GM23248 (cell line): ENCODE measurements at regions not wholly inside any gene's neighbourhood (a gene's known extent, or its start where the extent isn't known, plus 50 kb on each side); places are given as distances from the start of the nearest gene placed in this dataset.

Experiments used
- EZH2 ChIP-seq: fragments of 200-600 bp; sonication (generic); IDR thresholded peaks from 2 replicates; pipeline ENCODE4 v1.6.1; 2018; ENCODE audit warnings: antibody characterized with exemption, mild to moderate bottlenecking; ENCODE audit not compliant: insufficient read depth, poor library complexity, severe bottlenecking
- EZH2phosphoT487 ChIP-seq: fragments of 200-600 bp; sonication (generic); IDR thresholded peaks from 2 replicates; pipeline ENCODE4 v1.6.1; 2018; ENCODE audit warnings: antibody characterized with exemption, moderate library complexity, mild to moderate bottlenecking, low read depth; ENCODE audit not compliant: insufficient read depth

GRCh38 chr10:118181021-118181420 is 134.3 kb upstream of the RAB11FIP2 start:
- TF ChIP-seq EZH2 (no peak), EZH2phosphoT487 (no peak)
